HG03039 (cell line): ENCODE measurements at regions not wholly inside any gene's neighbourhood (a gene's known extent, or its start where the extent isn't known, plus 50 kb on each side); places are given as distances from the start of the nearest gene placed in this dataset.
"Not testable (repeated sequence)": the region's sequence is repeated elsewhere in the genome, so short reads cannot be mapped to it uniquely, and the experiment has no call there.

Experiments
- ATAC-seq: cut with Tn5 transposase; IDR thresholded peaks from one replicate; pipeline ENCODE4 v1.9.1; 2021; ENCODE audit warnings: mild to moderate bottlenecking, moderate library complexity; ENCODE audit not compliant: unreplicated experiment

GRCh38 chr15:46088486-46089445 lies 453.9 kb downstream of the SQOR start:
- no peak for ATAC-seq

- ATAC-seq: no peak
These were observed 454.7 kb downstream of the SQOR start for GRCh38 chr15:46089467-46089935.

- no peak for ATAC-seq
These were observed 457.1 kb downstream of the SQOR start for GRCh38 chr15:46091860-46092450.

GRCh38 chr15:46098006-46098405 lies 463.2 kb downstream of the SQOR start:
- not testable (repeated sequence) for ATAC-seq

GRCh38 chr15:46110755-46111154 lies 475.9 kb downstream of the SQOR start:
- no peak for ATAC-seq

- no peak for ATAC-seq
These were observed 476.9 kb downstream of the SQOR start for GRCh38 chr15:46111730-46112129.

- no peak for ATAC-seq
These were observed 482.2 kb downstream of the SQOR start for GRCh38 chr15:46117071-46117470.

GRCh38 chr15:46120713-46121112 lies 485.9 kb downstream of the SQOR start:
- ATAC-seq: no peak

- no peak for ATAC-seq
These were observed 486.6 kb downstream of the SQOR start for GRCh38 chr15:46121441-46121840.

GRCh38 chr15:46126581-46126980 lies 491.8 kb downstream of the SQOR start:
- ATAC-seq: no peak

GRCh38 chr15:46127361-46127874 lies 492.6 kb downstream of the SQOR start:
- ATAC-seq: no peak

GRCh38 chr15:46129145-46129544 lies 494.3 kb downstream of the SQOR start:
- no peak for ATAC-seq

GRCh38 chr15:46131876-46132275 lies 497.0 kb downstream of the SQOR start:
- ATAC-seq: no peak

- no peak for ATAC-seq
These were observed 502.6 kb downstream of the SQOR start for GRCh38 chr15:46137443-46137842.

GRCh38 chr15:46146002-46146401 lies 511.2 kb downstream of the SQOR start:
- ATAC-seq: no peak

GRCh38 chr15:46146915-46147314 lies 512.1 kb downstream of the SQOR start:
- no peak for ATAC-seq

- ATAC-seq: no peak
These were observed 517.0 kb downstream of the SQOR start for GRCh38 chr15:46151786-46152185.

GRCh38 chr15:46166750-46167149 lies 531.9 kb downstream of the SQOR start:
- ATAC-seq: no peak

GRCh38 chr15:46170326-46170725 lies 535.5 kb downstream of the SQOR start:
- ATAC-seq: no peak

GRCh38 chr15:46174122-46174521 lies 539.3 kb downstream of the SQOR start:
- no peak for ATAC-seq

GRCh38 chr15:46177219-46177618 lies 542.4 kb downstream of the SQOR start:
- no peak for ATAC-seq

GRCh38 chr15:46178138-46178537 lies 543.3 kb downstream of the SQOR start:
- ATAC-seq: no peak
